OCI-LY3 (cell line): ENCODE measurements at regions not wholly inside any gene's neighbourhood (a gene's known extent, or its start where the extent isn't known, plus 50 kb on each side); places are given as distances from the start of the nearest gene placed in this dataset.
"Not testable (repeated sequence)": the region's sequence is repeated elsewhere in the genome, so short reads cannot be mapped to it uniquely, and the experiment has no call there.

Experiments used
- H2AFZ ChIP-seq: fragments of 200-600, 300-600 bp; shearing (Covaris generic); 2 replicates; pipeline ENCODE4 v1.6.0; 2014; ENCODE audit warnings: antibody characterized with exemption, low read depth, low read length
- H3K27ac ChIP-seq: fragments of 200-600, 300-600 bp; sonication (generic); 2 replicates; pipeline ENCODE4 v1.5.1; 2014; ENCODE audit warnings: mild to moderate bottlenecking, low read length, moderate library complexity, mixed read lengths
- H3K27me3 ChIP-seq: fragments of 200-600, 300-600 bp; sonication (generic); 2 replicates; pipeline ENCODE4 v1.6.1; 2014; ENCODE audit warnings: low read depth, low read length, mixed read lengths
- H3K36me3 ChIP-seq: fragments of 200-600, 300-600 bp; sonication (generic); replicated peaks from 2 replicates; pipeline ENCODE3; 2014; ENCODE audit warnings: low read depth, low read length, mixed read lengths
- H3K4me1 ChIP-seq: fragments of 300-600, 200-600 bp; sonication (generic); 2 replicates; pipeline ENCODE4 v1.6.1; 2014; ENCODE audit warnings: low read length, mixed read lengths
- H3K4me2 ChIP-seq: fragments of 200-600, 300-600 bp; sonication (generic); 2 replicates; pipeline ENCODE4 v1.6.1; 2014; ENCODE audit warnings: low read length, mixed read lengths
- H3K4me3 ChIP-seq: fragments of 300-600, 200-600 bp; sonication (generic); 2 replicates; pipeline ENCODE4 v1.5.1; 2014; ENCODE audit warnings: antibody characterized with exemption, mild to moderate bottlenecking, low read length, moderate library complexity
- H3K79me2 ChIP-seq: fragments of 300-600, 200-600 bp; shearing (Covaris generic); 2 replicates; pipeline ENCODE4 v1.6.1; 2014; ENCODE audit warnings: mild to moderate bottlenecking, low read length, mixed read lengths
- H3K9ac ChIP-seq: fragments of 300-600, 200-600 bp; shearing (Covaris generic); 2 replicates; pipeline ENCODE4 v1.6.0; 2014; ENCODE audit warnings: mild to moderate bottlenecking, low read length, moderate library complexity
- H3K9me3 ChIP-seq: fragments of 200-600, 300-600 bp; shearing (Covaris generic); 2 replicates; pipeline ENCODE4 v1.6.1; 2014; ENCODE audit warnings: low read length, mixed read lengths; ENCODE audit not compliant: insufficient read depth
- H4K20me1 ChIP-seq: fragments of 200-600, 300-600 bp; sonication (generic); 2 replicates; pipeline ENCODE4 v1.6.1; 2016; ENCODE audit warnings: low read length, mixed read lengths; ENCODE audit not compliant: insufficient read depth
- EZH2phosphoT487 ChIP-seq: fragments of 200-600 bp; shearing (Covaris generic); IDR thresholded peaks from 2 replicates; pipeline ENCODE4 v1.6.1; 2018; ENCODE audit warnings: antibody characterized with exemption, mixed run types, low read depth
- TF ChIP-seq, protein P1 (sequence below): fragments of 200-600, 300-600 bp; sonication (generic); IDR thresholded peaks from 2 replicates; pipeline ENCODE4 v1.5.1; 2014; ENCODE audit warnings: antibody characterized with exemption, low read length, low read depth

DNA sequence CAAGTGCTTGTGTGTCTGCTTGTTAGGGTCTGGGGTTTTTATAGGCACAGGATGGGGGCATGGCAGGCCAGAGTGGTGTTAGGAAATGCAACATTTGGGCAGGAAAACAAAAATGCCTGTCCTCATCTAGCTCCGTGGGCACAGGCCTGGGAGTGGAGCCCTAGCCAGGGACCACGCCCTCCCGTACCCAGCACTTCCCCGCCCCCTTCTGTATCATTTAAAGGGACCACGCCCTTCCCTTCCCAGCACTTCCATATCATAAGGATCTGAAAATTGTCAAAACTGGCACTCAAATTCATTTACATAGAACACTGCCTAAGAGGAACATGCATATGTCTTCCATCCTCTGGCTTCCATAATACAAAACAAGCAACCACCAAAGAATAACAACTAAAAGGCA, 185.8 kb downstream of the B3GLCT start:
- no peaks in the 10 kb centered on the region for H3K79me2 ChIP-seq
- H2AFZ ChIP-seq = no peak overlapping the region
- peak overlapping the region; percentile 47; the same call in 1 of the 2 replicates for H3K4me2 ChIP-seq

DNA sequence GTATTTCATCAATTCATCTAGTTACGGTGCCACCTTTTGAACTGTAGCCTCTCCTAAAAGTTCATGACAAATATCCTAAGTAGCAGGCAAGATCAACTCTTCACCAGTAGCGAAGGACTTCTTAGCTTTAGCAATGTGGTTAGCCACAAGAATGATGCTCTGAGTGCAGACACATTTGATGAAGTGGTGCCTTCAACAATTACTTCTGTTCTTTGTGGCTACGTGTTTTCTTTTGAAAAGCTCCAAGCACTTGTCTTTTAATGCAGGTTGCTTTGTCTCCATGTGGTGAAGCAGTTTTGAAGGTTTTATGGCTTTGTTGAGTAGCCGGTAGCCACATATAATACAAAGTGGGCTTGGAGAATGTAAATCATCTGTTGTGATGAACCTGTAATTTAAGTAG, 194.7 kb downstream of the B3GLCT start:
- Histone ChIP-seq H3K4me1 (no peaks in the 10 kb centered on the region), H3K4me2 (no peak overlapping the region), H3K79me2 (no peaks in the 10 kb centered on the region), H4K20me1 (no peaks in the 10 kb centered on the region), H3K27ac (no peak overlapping the region), H3K36me3 (no peaks in the 10 kb centered on the region), H3K9ac (no peak overlapping the region), H3K4me3 (no peak overlapping the region), H3K27me3 (no peaks in the 10 kb centered on the region), H3K9me3 (peaks cover 2% of the 10 kb centered on the region), H2AFZ (no peak overlapping the region)
- TF ChIP-seq, protein P1, sequence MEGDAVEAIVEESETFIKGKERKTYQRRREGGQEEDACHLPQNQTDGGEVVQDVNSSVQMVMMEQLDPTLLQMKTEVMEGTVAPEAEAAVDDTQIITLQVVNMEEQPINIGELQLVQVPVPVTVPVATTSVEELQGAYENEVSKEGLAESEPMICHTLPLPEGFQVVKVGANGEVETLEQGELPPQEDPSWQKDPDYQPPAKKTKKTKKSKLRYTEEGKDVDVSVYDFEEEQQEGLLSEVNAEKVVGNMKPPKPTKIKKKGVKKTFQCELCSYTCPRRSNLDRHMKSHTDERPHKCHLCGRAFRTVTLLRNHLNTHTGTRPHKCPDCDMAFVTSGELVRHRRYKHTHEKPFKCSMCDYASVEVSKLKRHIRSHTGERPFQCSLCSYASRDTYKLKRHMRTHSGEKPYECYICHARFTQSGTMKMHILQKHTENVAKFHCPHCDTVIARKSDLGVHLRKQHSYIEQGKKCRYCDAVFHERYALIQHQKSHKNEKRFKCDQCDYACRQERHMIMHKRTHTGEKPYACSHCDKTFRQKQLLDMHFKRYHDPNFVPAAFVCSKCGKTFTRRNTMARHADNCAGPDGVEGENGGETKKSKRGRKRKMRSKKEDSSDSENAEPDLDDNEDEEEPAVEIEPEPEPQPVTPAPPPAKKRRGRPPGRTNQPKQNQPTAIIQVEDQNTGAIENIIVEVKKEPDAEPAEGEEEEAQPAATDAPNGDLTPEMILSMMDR = no peak
- TF ChIP-seq EZH2phosphoT487 = no peak

More for the DNA sequence above, 185.8 kb downstream of the B3GLCT start:
- Histone ChIP-seq H3K4me1 (peaks cover 32% of the 10 kb centered on the region), H3K4me3 (no peak overlapping the region), H3K27ac (no peak overlapping the region), H3K36me3 (no peaks in the 10 kb centered on the region), H3K9ac (no peak overlapping the region), H4K20me1 (no peaks in the 10 kb centered on the region), H3K27me3 (no peaks in the 10 kb centered on the region), H3K9me3 (peaks cover 4% of the 10 kb centered on the region; the same call in 1 of the 2 replicates)
- TF ChIP-seq EZH2phosphoT487 = no peak

DNA sequence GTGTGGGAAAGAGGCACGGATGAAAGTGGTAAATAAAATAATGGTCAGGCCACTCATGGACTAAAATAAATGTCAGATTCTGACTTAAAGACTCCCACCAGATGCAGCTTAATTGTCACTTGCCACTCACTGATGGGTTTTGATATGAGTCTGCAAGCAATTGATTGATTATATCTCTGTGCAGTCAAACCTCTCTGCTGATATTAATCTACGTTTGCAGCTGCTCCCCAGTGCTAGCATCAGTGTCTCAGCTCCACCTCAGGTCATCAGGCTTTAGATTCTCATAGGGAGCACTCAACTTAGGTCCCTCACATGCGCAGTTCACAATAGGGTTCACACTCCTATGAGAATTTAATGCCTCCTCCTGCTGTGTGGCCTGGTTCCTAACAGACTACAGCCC, 195.3 kb downstream of the B3GLCT start:
- no peaks in the 10 kb centered on the region for H4K20me1 ChIP-seq
- H3K9ac ChIP-seq = no peak overlapping the region
- H3K4me1 ChIP-seq = no peaks in the 10 kb centered on the region
- no peaks in the 10 kb centered on the region for H3K27me3 ChIP-seq
- H2AFZ ChIP-seq = no peak overlapping the region
- H3K9me3 ChIP-seq = peaks cover 6% of the 10 kb centered on the region
- H3K4me3 ChIP-seq = no peak overlapping the region
- H3K4me2 ChIP-seq = no peak overlapping the region
- H3K27ac ChIP-seq = no peak overlapping the region
- TF ChIP-seq, protein P1 = no peak
- TF ChIP-seq EZH2phosphoT487 = no peak
- no peaks in the 10 kb centered on the region for H3K36me3 ChIP-seq
- H3K79me2 ChIP-seq = no peaks in the 10 kb centered on the region

DNA sequence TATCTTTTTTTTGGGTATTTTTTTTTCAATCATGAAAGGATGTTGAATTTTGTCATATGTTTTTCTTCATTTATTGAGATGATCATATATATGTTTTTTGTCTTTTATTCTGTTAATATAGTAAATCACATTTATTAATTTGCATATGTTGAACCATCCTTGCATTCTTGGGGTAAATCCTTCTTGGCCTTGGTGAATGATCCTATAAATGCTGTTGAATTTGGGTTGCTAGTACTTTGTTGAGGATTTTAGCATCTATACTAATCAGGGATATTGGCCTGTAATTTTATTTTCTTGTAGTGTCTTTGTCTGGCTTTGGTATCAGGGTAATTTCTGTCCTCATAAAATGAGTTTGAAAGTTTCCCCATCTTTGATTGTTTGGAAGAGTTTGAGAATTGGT, 199.9 kb downstream of the B3GLCT start:
- Histone ChIP-seq H3K79me2 (no peaks in the 10 kb centered on the region), H3K4me2 (no peak overlapping the region), H3K27ac (no peak overlapping the region), H2AFZ (no peak overlapping the region), H3K4me3 (no peak overlapping the region), H3K36me3 (no peaks in the 10 kb centered on the region), H3K9me3 (peaks cover 6% of the 10 kb centered on the region; the same call in 1 of the 2 replicates), H3K9ac (no peak overlapping the region), H4K20me1 (no peaks in the 10 kb centered on the region), H3K4me1 (no peaks in the 10 kb centered on the region), H3K27me3 (no peaks in the 10 kb centered on the region)
- no peak for TF ChIP-seq EZH2phosphoT487
- TF ChIP-seq, protein P1 = no peak

DNA sequence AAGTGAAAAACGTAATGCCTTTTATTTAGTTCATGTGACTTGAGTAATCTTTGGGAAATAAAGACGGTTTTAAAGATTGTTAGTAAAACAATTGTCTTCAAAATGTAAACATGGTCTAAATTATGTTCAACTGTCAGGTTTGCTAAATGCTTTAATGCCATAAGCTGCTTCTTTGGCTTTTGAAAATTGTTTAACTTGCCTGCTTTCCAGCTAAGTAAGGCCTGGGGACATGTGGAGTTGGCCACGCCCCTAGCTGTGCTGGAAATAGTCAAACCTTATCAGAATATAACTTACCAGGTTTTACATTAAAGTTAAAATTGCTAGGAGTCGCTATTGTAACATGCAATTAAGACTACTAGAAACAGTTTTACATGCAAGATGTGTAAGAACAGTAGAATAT, 203.9 kb downstream of the B3GLCT start:
- not testable (repeated sequence) for H3K27me3 ChIP-seq, H2AFZ ChIP-seq, H3K27ac ChIP-seq, H3K9me3 ChIP-seq, H3K4me2 ChIP-seq, H3K4me1 ChIP-seq, H3K4me3 ChIP-seq, H3K36me3 ChIP-seq, H4K20me1 ChIP-seq, H3K79me2 ChIP-seq, H3K9ac ChIP-seq
